ENCODE measurements at regions not wholly inside any gene's neighbourhood (a gene's known extent, or its start where the extent isn't known, plus 50 kb on each side); places are given as distances from the start of the nearest gene placed in this dataset.
"Not testable (repeated sequence)": the region's sequence is repeated elsewhere in the genome, so short reads cannot be mapped to it uniquely, and the experiment has no call there.

GRCh38 chr5:56763711-56764466 is 51.5 kb upstream of the MAP3K1 start:
- DNase-seq, result no peak
- no peaks in the 10 kb centered on the region for H3K27me3 Mint-ChIP-seq (ENCODE audit: low read depth)
- no peaks in the 10 kb centered on the region for H3K9me3 Mint-ChIP-seq
- H3K36me3 Mint-ChIP-seq (ENCODE audit: insufficient read depth), result no peaks in the 10 kb centered on the region
- H3K4me1 Mint-ChIP-seq (ENCODE audit: low read depth), result peaks cover 16% of the 10 kb centered on the region
- H3K4me3 Mint-ChIP-seq, result no peak overlapping the region
- no peak for ATAC-seq

GRCh38 chr5:56763182-56763581 is 52.2 kb upstream of the MAP3K1 start:
- no peaks in the 10 kb centered on the region for H3K27me3 Mint-ChIP-seq (ENCODE audit: low read depth)
- ATAC-seq (no peak), DNase-seq (no peak)
- H3K36me3 Mint-ChIP-seq (ENCODE audit: insufficient read depth), result no peaks in the 10 kb centered on the region
- H3K4me1 Mint-ChIP-seq (ENCODE audit: low read depth), result peaks cover 16% of the 10 kb centered on the region
- no peak overlapping the region for H3K4me3 Mint-ChIP-seq
- H3K9me3 Mint-ChIP-seq, result no peaks in the 10 kb centered on the region

- Mint-ChIP-seq H3K9me3 (no peaks in the 10 kb centered on the region), H3K4me3 (no peak overlapping the region), H3K4me1 (ENCODE audit: low read depth) (peaks cover 14% of the 10 kb centered on the region), H3K27me3 (ENCODE audit: low read depth) (no peaks in the 10 kb centered on the region), H3K36me3 (ENCODE audit: insufficient read depth) (no peaks in the 10 kb centered on the region)
- ATAC-seq (no peak), DNase-seq (no peak)
Measured at GRCh38 chr5:56761151-56761885, 54.0 kb upstream of the MAP3K1 start.

GRCh38 chr5:56760723-56761122 is 54.6 kb upstream of the MAP3K1 start:
- Mint-ChIP-seq H3K9me3 (no peaks in the 10 kb centered on the region), H3K36me3 (ENCODE audit: insufficient read depth) (no peaks in the 10 kb centered on the region), H3K4me3 (no peak overlapping the region), H3K4me1 (ENCODE audit: low read depth) (peaks cover 14% of the 10 kb centered on the region), H3K27me3 (ENCODE audit: low read depth) (no peaks in the 10 kb centered on the region)
- no peak for DNase-seq
- no peak for ATAC-seq

GRCh38 chr5:56759521-56760216 is 55.7 kb upstream of the MAP3K1 start:
- H3K27me3 Mint-ChIP-seq (ENCODE audit: low read depth), result no peaks in the 10 kb centered on the region
- H3K4me3 Mint-ChIP-seq, result no peak overlapping the region
- no peaks in the 10 kb centered on the region for H3K9me3 Mint-ChIP-seq
- no peaks in the 10 kb centered on the region for H3K36me3 Mint-ChIP-seq (ENCODE audit: insufficient read depth)
- ATAC-seq (no peak), DNase-seq (no peak)
- H3K4me1 Mint-ChIP-seq (ENCODE audit: low read depth), result peaks cover 14% of the 10 kb centered on the region

GRCh38 chr5:56757077-56757476 is 58.3 kb upstream of the MAP3K1 start:
- Mint-ChIP-seq H3K36me3 (ENCODE audit: insufficient read depth) (no peaks in the 10 kb centered on the region), H3K4me1 (ENCODE audit: low read depth) (peaks cover 5% of the 10 kb centered on the region), H3K27me3 (ENCODE audit: low read depth) (no peaks in the 10 kb centered on the region), H3K9me3 (peaks cover 7% of the 10 kb centered on the region), H3K4me3 (no peak overlapping the region)
- ATAC-seq (no peak), DNase-seq (no peak)

GRCh38 chr5:56755036-56755555 is 60.3 kb upstream of the MAP3K1 start:
- H3K27me3 Mint-ChIP-seq (ENCODE audit: low read depth), result no peaks in the 10 kb centered on the region
- no peak overlapping the region for H3K4me3 Mint-ChIP-seq
- H3K9me3 Mint-ChIP-seq, result peaks cover 13% of the 10 kb centered on the region
- ATAC-seq (no peak), DNase-seq (no peak)
- H3K36me3 Mint-ChIP-seq (ENCODE audit: insufficient read depth), result no peaks in the 10 kb centered on the region
- H3K4me1 Mint-ChIP-seq (ENCODE audit: low read depth), result peaks cover 2% of the 10 kb centered on the region

- not testable (repeated sequence) for H3K36me3 Mint-ChIP-seq (ENCODE audit: insufficient read depth); H3K4me1 Mint-ChIP-seq (ENCODE audit: low read depth); H3K27me3 Mint-ChIP-seq (ENCODE audit: low read depth); H3K4me3 Mint-ChIP-seq; DNase-seq; ATAC-seq
- H3K9me3 Mint-ChIP-seq, result peaks cover 13% of the 10 kb centered on the region
Measured at GRCh38 chr5:56753588-56753987, 61.8 kb upstream of the MAP3K1 start.

GRCh38 chr5:56751572-56752313 is 63.6 kb upstream of the MAP3K1 start:
- no peaks in the 10 kb centered on the region for H3K4me1 Mint-ChIP-seq (ENCODE audit: low read depth)
- H3K9me3 Mint-ChIP-seq, result peaks cover 13% of the 10 kb centered on the region
- DNase-seq, result no peak
- no peak overlapping the region for H3K4me3 Mint-ChIP-seq
- H3K36me3 Mint-ChIP-seq (ENCODE audit: insufficient read depth), result no peaks in the 10 kb centered on the region
- no peak for ATAC-seq
- no peaks in the 10 kb centered on the region for H3K27me3 Mint-ChIP-seq (ENCODE audit: low read depth)

- Mint-ChIP-seq H3K9me3 (peaks cover 13% of the 10 kb centered on the region), H3K36me3 (ENCODE audit: insufficient read depth) (no peaks in the 10 kb centered on the region), H3K4me1 (ENCODE audit: low read depth) (peaks cover 3% of the 10 kb centered on the region), H3K27me3 (ENCODE audit: low read depth) (no peaks in the 10 kb centered on the region), H3K4me3 (no peak overlapping the region)
- no peak for ATAC-seq
- DNase-seq, result no peak
Measured at GRCh38 chr5:56749842-56750241, 65.5 kb upstream of the MAP3K1 start.

- H3K9me3 Mint-ChIP-seq, result peaks cover 3% of the 10 kb centered on the region
- ATAC-seq (no peak), DNase-seq (no peak)
- H3K4me1 Mint-ChIP-seq (ENCODE audit: low read depth), result peaks cover 3% of the 10 kb centered on the region
- no peak overlapping the region for H3K4me3 Mint-ChIP-seq
- H3K27me3 Mint-ChIP-seq (ENCODE audit: low read depth), result no peaks in the 10 kb centered on the region
- H3K36me3 Mint-ChIP-seq (ENCODE audit: insufficient read depth), result no peaks in the 10 kb centered on the region
Measured at GRCh38 chr5:56746553-56747339, 68.6 kb upstream of the MAP3K1 start.

- H3K36me3 Mint-ChIP-seq (ENCODE audit: insufficient read depth), result no peaks in the 10 kb centered on the region
- ATAC-seq, result no peak
- H3K27me3 Mint-ChIP-seq (ENCODE audit: low read depth), result no peaks in the 10 kb centered on the region
- H3K4me1 Mint-ChIP-seq (ENCODE audit: low read depth), result peaks cover 3% of the 10 kb centered on the region
- no peak for DNase-seq
- no peak overlapping the region for H3K4me3 Mint-ChIP-seq
- no peaks in the 10 kb centered on the region for H3K9me3 Mint-ChIP-seq
Measured at GRCh38 chr5:56745864-56746263, 69.5 kb upstream of the MAP3K1 start.

GRCh38 chr5:56740868-56741267 is 74.5 kb upstream of the MAP3K1 start:
- ATAC-seq (no peak), DNase-seq (no peak)
- Mint-ChIP-seq H3K27me3 (ENCODE audit: low read depth) (no peaks in the 10 kb centered on the region), H3K4me3 (no peak overlapping the region), H3K4me1 (ENCODE audit: low read depth) (peaks cover 24% of the 10 kb centered on the region), H3K36me3 (ENCODE audit: insufficient read depth) (no peaks in the 10 kb centered on the region), H3K9me3 (no peaks in the 10 kb centered on the region)

Measured in activated T-cell treated with anti-CD3 and anti-CD28 coated beads, Interleukin-2, amount 50 U/mL, for 4 hours (primary cell).